ENCODE measurements at regions not wholly inside any gene's neighbourhood (a gene's known extent, or its start where the extent isn't known, plus 50 kb on each side); places are given as distances from the start of the nearest gene placed in this dataset.

DNA sequence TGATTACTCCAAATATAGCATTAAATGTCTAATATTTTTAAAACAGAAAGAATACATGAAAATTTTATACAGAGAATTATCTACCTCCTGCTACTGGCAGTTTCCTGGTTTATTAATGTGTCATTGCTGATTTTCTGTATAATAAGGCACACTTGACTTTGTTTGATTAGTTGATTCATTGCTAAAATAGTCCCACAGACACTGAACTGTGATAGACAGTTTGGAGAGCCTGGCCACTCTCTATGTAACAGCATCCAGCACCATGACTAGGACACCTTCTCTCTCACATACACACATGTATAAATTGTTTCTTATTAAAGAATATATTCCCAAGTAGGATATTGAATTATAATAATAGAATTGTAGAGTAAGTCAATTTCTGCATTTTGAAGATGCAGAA lies 368.5 kb upstream of the SNX7 start:
- TF ChIP-seq EGR1 (IDR thresholded peaks at IDR 0.05) (no peak), TAF1 (IDR thresholded peaks at IDR 0.05; ENCODE audit: low read depth) (no peak), YY1 (IDR thresholded peaks at IDR 0.05; ENCODE audit: low read depth) (no peak), NFIC (IDR thresholded peaks at IDR 0.05) (no peak), RAD21 (IDR thresholded peaks at IDR 0.05; ENCODE audit: low read depth) (no peak)

All from Ishikawa (cell line).